ENCODE measurements at regions not wholly inside any gene's neighbourhood (a gene's known extent, or its start where the extent isn't known, plus 50 kb on each side); places are given as distances from the start of the nearest gene placed in this dataset.

GRCh38 chr3:193874512-193874911, 261.4 kb upstream of the HES1 start:
- Histone ChIP-seq H3K9me3 (no peaks in the 10 kb centered on the region), H3K4me1 (peaks cover 0 to 20% (median 3%) of the 10 kb centered on the region in 4 donors), H3K27ac (no peak overlapping the region), H3K27me3 (no peaks in the 10 kb centered on the region), H3K4me3 (no peak overlapping the region), H3K36me3 (no peaks in the 10 kb centered on the region)
- DNase-seq: no peak
- TF ChIP-seq, protein P1, sequence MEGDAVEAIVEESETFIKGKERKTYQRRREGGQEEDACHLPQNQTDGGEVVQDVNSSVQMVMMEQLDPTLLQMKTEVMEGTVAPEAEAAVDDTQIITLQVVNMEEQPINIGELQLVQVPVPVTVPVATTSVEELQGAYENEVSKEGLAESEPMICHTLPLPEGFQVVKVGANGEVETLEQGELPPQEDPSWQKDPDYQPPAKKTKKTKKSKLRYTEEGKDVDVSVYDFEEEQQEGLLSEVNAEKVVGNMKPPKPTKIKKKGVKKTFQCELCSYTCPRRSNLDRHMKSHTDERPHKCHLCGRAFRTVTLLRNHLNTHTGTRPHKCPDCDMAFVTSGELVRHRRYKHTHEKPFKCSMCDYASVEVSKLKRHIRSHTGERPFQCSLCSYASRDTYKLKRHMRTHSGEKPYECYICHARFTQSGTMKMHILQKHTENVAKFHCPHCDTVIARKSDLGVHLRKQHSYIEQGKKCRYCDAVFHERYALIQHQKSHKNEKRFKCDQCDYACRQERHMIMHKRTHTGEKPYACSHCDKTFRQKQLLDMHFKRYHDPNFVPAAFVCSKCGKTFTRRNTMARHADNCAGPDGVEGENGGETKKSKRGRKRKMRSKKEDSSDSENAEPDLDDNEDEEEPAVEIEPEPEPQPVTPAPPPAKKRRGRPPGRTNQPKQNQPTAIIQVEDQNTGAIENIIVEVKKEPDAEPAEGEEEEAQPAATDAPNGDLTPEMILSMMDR (IDR thresholded peaks at IDR 0.05): no peak
- TF ChIP-seq POLR2A (IDR thresholded peaks at IDR 0.05): no peak

GRCh38 chr3:193874997-193875593, 260.9 kb upstream of the HES1 start:
- Histone ChIP-seq H3K9me3 (no peaks in the 10 kb centered on the region), H3K27ac (no peak overlapping the region), H3K36me3 (no peaks in the 10 kb centered on the region), H3K4me3 (no peak overlapping the region), H3K4me1 (peaks cover 0 to 21% (median under 1%) of the 10 kb centered on the region in 4 donors), H3K27me3 (no peaks in the 10 kb centered on the region)
- DNase-seq: no peak
- TF ChIP-seq, protein P1 (IDR thresholded peaks at IDR 0.05): no peak
- no peak for TF ChIP-seq POLR2A (IDR thresholded peaks at IDR 0.05)

DNA sequence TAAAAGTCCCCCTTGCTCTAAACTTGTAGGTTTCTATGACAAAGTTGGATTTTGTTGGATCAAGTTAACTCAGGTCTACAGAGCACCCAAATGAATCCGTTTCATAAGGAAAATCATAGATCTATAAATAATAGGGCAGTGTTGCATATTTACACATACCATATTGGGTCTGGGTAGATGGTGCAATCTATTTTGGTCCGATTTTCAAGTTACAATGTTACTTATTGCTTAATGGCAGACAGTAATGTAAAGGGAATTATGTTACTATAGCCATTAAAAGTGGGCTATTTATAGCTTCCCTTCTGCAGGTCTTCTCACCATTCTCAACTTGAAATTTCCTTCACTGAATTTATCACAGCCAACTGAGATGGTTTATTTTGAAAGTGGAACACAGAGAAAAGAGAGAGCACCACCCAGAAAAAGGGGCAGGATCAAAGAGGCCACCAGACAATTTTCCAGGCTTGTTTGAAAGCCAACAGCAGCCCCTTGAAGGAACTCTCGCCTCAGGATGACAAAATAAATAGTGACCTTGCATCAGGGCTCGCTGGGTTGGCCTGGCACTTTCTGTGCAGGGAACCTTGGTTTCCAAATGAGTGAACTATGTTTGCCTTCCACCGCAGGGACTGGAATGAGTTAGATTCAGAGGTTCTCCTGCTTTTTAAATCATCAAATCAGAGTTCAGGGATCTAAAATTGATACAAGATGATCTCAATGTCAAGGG, 260.2 kb upstream of the HES1 start:
- H3K4me1 ChIP-seq: peaks cover 0 to 14% (median 0%) of the 10 kb centered on the region in 4 donors
- no peaks in the 10 kb centered on the region for H3K9me3 ChIP-seq
- TF ChIP-seq, protein P1 (IDR thresholded peaks at IDR 0.05): no peak
- TF ChIP-seq POLR2A (IDR thresholded peaks at IDR 0.05): no peak
- no peaks in the 10 kb centered on the region for H3K27me3 ChIP-seq
- no peak overlapping the region for H3K27ac ChIP-seq
- no peaks in the 10 kb centered on the region for H3K36me3 ChIP-seq
- no peak overlapping the region for H3K4me3 ChIP-seq
- no peak for DNase-seq

- Histone ChIP-seq H3K4me1 (peaks cover 0 to 10% (median 0%) of the 10 kb centered on the region in 4 donors), H3K27me3 (no peaks in the 10 kb centered on the region), H3K27ac (peak overlapping the region in 1 of 4 donors; percentile 34), H3K4me3 (no peak overlapping the region), H3K36me3 (no peaks in the 10 kb centered on the region), H3K9me3 (no peaks in the 10 kb centered on the region)
- peak in 1 of 3 donors; percentile 54 for DNase-seq
- TF ChIP-seq, protein P1 (IDR thresholded peaks at IDR 0.05): no peak
- no peak for TF ChIP-seq POLR2A (IDR thresholded peaks at IDR 0.05)
Measured at GRCh38 chr3:193879099-193879863, 256.7 kb upstream of the HES1 start.

DNA sequence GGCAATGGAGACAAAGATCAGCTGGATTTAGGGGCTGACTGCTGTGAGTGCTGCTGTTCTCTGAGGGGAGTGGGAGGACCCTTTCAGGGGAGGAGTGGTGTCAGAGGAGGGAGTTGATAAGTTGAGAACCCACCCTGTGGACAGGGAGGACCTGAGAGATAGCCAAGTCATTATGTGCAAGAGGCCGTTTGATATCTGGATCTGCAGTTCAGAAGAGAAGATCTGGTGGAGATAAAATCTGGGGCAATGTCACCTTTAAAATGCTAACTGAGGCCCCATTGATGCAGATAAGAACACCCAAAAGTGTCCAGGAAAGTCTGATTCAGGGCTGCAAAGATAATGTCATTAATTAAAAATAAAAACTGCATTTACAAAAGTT, 256.1 kb upstream of the HES1 start:
- Histone ChIP-seq H3K4me3 (no peak overlapping the region), H3K9me3 (no peaks in the 10 kb centered on the region), H3K4me1 (peaks cover 0 to 15% (median 2%) of the 10 kb centered on the region in 4 donors), H3K36me3 (no peaks in the 10 kb centered on the region), H3K27ac (peak overlapping the region in 1 of 4 donors; percentile 34), H3K27me3 (no peaks in the 10 kb centered on the region)
- no peak for DNase-seq
- TF ChIP-seq, protein P1 (IDR thresholded peaks at IDR 0.05): no peak
- no peak for TF ChIP-seq POLR2A (IDR thresholded peaks at IDR 0.05)
